VCaP (cell line): ENCODE measurements at regions not wholly inside any gene's neighbourhood (a gene's known extent, or its start where the extent isn't known, plus 50 kb on each side); places are given as distances from the start of the nearest gene placed in this dataset.
"Not testable (repeated sequence)": the region's sequence is repeated elsewhere in the genome, so short reads cannot be mapped to it uniquely, and the experiment has no call there.

Source experiments
- H3K27ac ChIP-seq: fragments of 450-650 bp; 2 replicates; pipeline ENCODE4 v1.5.1; 2017
- CTCF ChIP-seq: fragments of 450-650 bp; conservative IDR thresholded peaks from 2 replicates; pipeline ENCODE4 v1.5.1; 2017; ENCODE audit warnings: mild to moderate bottlenecking, moderate library complexity

- no peak for TF ChIP-seq CTCF
- no peak overlapping the region for H3K27ac ChIP-seq
These were observed 757.5 kb upstream of the CTNND2 start for GRCh38 chr5:12661617-12662370.

GRCh38 chr5:12660279-12661107, 756.2 kb upstream of the CTNND2 start:
- H3K27ac ChIP-seq, result not testable (repeated sequence)

GRCh38 chr5:12659686-12660085, 755.4 kb upstream of the CTNND2 start:
- H3K27ac ChIP-seq, result no peak overlapping the region
- TF ChIP-seq CTCF, result no peak

GRCh38 chr5:12658871-12659446, 754.7 kb upstream of the CTNND2 start:
- no peak for TF ChIP-seq CTCF
- no peak overlapping the region for H3K27ac ChIP-seq

GRCh38 chr5:12657914-12658474, 753.7 kb upstream of the CTNND2 start:
- not testable (repeated sequence) for H3K27ac ChIP-seq

GRCh38 chr5:12655675-12656074, 751.4 kb upstream of the CTNND2 start:
- no peak for TF ChIP-seq CTCF
- no peak overlapping the region for H3K27ac ChIP-seq

DNA sequence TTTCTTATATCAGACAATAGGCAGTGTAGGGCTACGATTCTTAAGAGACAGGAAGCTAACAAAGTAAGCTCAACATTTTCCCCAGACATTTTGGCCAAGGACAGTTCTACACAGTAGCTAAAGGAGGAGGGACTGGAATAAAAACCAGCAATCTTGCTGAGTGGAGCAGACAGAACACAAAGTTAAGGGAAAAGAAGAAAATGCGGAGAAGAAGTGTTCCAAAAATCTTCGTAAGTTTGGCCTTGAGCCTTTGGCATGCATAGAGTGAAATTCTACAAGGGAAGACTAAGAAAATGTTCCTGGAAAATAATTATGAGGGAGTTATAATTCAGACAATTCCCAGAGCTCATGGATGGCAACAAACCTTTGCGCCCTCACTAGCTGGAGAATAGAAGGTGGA, 748.0 kb upstream of the CTNND2 start:
- TF ChIP-seq CTCF, result no peak
- H3K27ac ChIP-seq, result no peak overlapping the region

DNA sequence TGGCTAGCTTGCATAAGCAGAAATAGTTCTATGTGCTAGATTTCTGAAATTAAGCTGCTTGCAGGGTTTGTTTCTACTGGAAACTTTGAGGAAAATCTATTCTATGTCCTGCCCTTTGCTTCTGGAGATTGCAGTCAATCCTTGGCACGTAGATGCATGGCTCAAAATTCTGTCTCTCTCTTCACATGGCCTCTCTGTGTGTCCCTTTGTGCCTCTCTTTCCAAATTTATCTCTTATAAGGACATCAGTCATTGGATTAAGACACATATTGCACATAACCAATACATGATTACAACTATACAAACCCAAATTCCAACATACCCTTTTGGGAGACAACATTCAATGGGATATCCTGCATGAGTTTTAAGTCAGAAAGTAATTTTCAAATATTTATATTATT, 744.3 kb upstream of the CTNND2 start:
- no peak overlapping the region for H3K27ac ChIP-seq
- TF ChIP-seq CTCF, result no peak
